GM20000 (cell line): ENCODE measurements at regions not wholly inside any gene's neighbourhood (a gene's known extent, or its start where the extent isn't known, plus 50 kb on each side); places are given as distances from the start of the nearest gene placed in this dataset.

ENCODE experiments used
- DNase-seq: peaks from one replicate; pipeline ENCODE4 v3.0.0; 2012; ENCODE audit warnings: low spot score
- TF ChIP-seq, protein P1 (sequence below): IDR thresholded peaks from 2 replicates; pipeline ENCODE4 v1.5.1; 2012; ENCODE audit warnings: mild to moderate bottlenecking, control low read depth; ENCODE audit errors: extremely low read depth, missing control alignments

DNA sequence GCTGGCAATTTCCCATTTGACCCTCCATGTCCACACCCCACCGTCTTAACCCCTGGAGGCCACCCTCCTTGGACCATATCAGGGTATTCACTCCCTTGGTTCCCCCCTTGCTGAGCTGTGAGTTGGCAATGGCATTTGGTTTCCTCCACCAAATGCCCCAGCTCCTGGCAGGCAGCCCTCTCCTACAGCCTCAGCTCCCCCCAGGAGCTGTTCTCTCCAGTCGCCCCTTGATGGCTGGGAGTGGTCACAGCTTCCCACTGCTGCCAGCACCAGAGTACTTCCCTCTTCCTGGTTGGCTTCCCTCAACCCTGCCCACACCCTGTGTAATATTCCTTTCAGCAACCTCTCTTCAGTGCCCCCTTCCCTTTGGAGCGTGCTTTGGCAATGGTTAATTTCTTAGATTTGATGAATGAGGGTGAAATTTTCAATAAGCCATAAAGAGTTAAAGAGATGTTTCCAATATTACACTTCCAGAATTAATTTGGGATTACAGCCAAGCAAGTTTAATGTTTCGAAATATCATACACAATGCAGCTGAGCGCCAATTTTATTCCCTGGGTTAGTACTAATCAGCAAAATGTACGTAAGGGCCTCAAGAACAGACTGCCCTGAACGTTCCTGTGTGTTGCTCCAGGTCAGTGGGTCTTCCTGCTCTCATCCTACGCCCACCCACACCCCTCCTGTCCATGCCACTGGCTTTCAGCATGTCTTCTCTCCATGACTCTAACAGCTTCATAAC lies 207.1 kb upstream of the NFE2L3 start:
- DNase-seq = no peak
- TF ChIP-seq, protein P1, sequence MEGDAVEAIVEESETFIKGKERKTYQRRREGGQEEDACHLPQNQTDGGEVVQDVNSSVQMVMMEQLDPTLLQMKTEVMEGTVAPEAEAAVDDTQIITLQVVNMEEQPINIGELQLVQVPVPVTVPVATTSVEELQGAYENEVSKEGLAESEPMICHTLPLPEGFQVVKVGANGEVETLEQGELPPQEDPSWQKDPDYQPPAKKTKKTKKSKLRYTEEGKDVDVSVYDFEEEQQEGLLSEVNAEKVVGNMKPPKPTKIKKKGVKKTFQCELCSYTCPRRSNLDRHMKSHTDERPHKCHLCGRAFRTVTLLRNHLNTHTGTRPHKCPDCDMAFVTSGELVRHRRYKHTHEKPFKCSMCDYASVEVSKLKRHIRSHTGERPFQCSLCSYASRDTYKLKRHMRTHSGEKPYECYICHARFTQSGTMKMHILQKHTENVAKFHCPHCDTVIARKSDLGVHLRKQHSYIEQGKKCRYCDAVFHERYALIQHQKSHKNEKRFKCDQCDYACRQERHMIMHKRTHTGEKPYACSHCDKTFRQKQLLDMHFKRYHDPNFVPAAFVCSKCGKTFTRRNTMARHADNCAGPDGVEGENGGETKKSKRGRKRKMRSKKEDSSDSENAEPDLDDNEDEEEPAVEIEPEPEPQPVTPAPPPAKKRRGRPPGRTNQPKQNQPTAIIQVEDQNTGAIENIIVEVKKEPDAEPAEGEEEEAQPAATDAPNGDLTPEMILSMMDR = no peak

DNA sequence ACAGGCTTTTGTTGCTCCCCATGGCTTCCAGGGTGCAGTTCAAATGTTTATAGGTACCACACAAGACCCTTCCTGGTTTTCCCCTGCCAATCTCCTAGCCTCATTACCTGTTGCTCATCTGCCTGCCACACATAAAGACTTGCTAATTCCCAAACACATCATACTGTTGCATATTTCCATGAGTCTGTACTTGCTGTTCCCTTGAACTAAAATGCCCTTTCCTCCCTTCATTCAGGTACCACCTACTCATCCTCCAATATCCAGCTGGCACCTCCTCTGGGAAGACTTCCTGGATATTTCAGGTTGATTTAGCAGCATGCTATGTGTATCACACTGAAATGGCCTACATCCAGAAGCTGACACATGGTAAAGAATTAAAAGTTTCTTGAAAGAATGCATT lies 206.4 kb upstream of the NFE2L3 start:
- no peak for DNase-seq
- TF ChIP-seq, protein P1 = no peak

DNA sequence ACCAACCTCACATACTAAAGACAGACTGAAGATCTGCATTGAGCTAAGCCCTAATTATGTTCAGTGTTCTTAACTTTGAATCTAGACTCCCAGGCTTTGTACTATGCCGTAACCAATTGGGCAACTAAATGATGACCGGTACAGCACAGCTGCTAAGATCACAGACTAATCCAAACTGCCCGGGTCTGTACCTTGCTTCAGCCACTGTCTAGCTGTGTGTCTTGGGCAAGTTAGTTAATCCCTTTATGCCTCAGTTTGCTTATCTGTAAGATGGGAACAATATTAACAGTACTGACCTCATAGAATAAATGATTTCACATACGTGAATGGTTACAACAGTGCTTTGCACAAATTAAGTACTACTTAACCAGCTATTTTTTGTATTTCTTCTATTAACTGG lies 205.8 kb upstream of the NFE2L3 start:
- no peak for DNase-seq
- TF ChIP-seq, protein P1 = no peak

DNA sequence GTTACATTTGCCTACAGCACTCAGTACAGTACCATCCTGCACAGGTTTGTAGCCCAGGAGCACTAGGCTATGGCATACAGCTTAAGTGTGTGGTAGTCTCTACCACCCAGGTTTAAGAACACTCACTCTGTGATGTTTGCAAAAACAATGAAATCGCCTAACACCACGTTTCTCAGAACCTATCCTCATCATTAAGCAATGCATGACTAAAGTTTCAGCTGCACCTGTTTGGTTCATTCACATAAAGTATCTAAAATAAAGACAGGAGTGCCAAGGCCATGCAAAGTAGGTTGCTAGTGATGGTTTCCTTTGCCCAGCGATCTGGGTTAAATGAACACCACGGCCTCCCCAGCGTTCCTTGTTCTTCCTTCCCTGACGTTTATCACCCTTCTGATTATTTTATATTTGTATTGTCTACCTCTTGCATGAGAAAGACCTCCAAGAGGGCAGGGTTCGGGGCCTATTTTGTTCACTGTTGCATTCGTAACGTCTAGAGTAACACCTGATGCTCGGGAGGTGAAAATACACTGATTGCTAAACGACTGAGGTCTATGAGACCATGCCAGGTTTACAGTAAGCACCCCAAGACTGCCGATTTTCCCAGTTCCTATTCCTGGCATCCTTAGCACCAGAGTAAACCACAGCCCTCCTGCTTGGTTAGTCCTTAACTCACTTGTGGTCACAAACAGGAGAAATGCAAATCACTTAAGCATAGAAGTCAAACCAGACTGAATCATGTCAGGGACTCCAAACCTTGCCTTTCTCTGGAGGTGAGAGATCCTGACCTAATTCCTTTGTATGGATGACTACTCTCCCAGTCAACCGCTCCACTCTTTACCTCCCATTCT lies 204.1 kb upstream of the NFE2L3 start:
- TF ChIP-seq, protein P1 = no peak
- no peak for DNase-seq

DNA sequence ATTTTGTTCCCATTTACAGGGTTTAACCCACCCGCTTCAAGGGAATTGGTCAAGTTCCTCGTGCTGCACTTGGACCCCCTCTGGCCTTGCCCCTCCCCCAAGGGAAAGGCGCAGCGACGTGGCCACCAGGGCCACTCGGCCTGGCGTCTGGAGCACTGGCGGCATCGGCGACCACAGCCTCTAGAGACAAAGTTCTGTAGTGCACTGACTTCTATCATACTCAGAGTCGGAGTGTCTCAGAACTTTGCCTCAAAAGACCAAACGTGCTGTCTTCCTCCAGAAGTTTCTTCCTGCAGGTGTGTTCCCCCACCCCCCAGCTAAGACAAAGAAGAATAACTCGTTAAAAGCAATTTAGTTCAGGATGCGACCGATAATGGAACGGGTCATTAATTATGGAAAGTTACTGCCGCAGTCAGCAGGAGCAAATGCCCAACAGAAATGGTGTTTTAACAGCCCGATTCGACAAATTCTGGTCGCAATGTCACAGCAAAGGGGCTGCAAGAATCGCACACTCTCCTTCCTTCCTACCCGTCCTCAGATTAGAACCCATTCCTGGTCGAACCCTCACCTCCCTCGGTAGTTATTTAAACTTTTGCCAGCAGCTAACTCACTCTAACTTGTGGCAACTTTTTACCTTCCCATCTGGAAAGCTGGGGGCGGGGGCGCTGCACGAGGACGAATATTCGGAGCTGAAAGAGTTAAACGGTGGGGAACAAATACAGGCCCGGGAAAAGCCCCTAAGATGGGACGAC lies 202.1 kb upstream of the NFE2L3 start:
- TF ChIP-seq, protein P1 = no peak
- peak; percentile 41 for DNase-seq

DNA sequence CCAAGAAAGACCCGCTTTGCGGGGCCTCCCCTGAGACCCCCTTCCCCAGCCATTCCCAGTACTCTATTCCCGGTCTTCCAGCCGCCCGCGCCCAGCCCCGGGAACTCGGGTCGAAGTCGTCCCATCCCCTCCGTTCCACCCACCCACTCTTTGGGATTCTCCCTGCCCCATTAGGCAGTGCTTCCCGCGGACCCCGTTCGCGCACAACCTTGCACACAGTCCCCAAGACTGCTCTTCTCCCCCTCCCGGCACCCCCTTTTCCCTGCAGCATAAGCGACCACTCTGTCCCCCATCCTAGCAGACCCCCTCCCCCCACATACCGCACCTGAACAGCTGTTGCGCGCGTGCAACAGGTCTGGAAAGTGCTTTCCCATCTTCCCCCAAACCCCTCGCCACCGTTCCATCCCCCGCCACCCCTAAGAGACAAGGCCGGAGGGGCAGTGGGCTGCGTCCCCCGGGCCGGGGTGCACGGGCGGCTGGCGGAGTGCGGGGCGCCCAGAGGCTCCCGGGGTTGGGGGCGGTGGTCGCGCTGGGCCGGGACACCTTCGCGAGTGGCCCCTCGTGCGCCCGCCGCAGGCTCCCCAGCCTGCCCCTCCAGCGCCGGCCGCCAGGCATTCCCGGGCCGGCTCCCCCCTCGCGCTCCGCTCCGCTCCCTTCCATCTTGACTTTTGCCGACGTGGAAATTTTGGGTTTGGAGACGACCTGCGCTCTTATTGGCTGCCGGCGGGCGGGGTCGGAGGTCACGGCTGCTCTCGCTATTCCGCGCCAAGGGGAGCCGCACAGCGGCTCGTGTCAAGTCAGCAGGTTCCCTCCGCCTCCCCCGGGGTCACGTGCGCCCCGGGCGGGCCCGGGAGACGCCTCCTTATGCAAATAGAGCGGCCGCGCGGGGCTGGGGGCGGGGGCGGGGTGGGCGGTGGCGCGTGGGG lies 201.2 kb upstream of the NFE2L3 start:
- TF ChIP-seq, protein P1 = no peak
- DNase-seq = peak; percentile 98
